DMS153 (cell line): ENCODE measurements at regions not wholly inside any gene's neighbourhood (a gene's known extent, or its start where the extent isn't known, plus 50 kb on each side); places are given as distances from the start of the nearest gene placed in this dataset.

ENCODE experiments used
- DNase-seq: peaks from one replicate; lab custom pipeline; 2025; lab: John Stamatoyannopoulos, UW

DNA sequence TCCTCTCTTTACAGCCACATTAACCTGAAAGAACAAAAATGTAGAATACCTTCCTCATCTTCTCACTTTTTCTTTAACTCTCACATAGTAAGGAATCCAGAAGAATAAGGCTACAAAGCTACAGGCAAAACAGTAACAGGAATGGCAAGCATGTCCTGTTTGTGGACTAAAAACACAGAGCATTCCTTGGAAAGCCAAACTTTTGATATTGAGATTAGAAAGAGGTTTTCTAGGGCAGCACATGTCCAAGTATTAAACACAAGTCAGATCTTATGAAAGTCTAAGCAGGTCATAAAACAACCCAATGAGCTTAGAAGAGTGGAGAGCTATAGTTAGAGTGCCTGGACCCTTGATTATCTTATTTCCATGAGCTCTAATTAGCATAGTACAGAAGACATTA, 58.2 kb upstream of the FAM9C start:
- DNase-seq = no peak

DNA sequence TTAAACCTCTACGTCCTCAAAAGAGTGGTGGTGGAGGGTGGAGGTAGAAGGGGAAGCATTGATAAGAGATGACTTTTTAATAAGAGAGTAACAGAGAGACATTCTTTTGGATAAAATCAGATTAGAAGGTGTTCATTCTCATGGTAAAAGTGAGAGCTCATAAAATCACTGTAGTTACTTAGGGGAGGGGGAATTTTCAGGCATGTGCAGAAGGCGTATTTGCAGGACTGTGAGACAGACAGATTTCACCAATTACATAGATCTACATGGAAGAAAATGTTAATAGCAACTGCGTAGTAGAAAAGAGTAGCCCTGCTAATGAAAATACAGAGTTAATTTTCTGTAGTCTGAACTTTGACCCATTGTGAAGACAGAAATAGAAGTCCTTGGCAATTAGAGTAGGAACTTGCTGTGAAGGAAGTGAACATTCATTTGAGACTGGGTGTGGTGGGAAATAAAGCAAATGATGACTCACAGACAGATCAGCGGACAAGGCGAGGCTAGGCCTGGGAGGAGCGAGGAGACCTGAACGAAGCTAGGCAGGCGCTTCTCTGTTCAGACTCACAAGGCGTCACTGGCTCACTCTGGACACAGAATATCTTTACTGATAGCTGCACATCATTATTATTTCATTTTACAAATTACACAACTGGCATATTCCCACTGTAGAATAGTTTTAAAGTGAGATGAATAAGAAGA, 57.2 kb upstream of the FAM9C start:
- no peak for DNase-seq

DNA sequence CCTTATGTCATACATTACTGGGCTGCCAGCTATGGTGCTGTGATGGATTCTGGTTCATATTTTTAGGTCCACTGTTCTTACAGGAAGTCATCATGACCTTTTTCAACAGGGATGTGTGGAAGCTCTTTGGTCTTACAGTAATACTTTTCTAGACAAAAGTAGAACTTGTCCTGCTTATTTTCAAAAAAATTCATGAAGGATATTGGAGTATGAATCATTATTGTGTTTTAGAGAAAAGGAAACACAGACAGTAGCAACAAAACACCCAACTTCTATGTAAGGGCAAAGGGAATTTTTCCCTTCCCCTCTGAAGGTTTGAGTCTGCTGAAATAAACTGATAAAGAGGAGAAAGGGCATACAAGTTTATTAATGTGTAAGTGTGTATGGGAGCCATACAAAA, 54.7 kb upstream of the FAM9C start:
- no peak for DNase-seq

DNA sequence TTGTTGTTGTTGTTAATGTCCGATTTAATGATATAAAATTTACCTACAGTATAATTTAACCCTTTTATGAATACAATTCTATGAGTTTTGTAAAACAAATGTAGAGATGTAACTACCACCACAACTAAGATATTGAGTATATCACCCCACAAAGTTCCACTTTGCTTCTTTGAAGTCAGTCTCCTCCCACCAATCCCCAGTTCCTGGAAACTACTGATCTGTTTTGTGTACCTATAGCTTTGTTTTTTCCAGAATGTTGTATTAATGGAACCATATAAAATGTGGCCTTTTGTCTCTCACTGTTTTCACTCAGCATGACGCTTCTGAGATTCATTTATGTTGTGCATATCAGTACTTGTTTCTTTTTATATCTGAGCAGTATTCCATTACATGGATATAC, 52.3 kb upstream of the FAM9C start:
- no peak for DNase-seq

DNA sequence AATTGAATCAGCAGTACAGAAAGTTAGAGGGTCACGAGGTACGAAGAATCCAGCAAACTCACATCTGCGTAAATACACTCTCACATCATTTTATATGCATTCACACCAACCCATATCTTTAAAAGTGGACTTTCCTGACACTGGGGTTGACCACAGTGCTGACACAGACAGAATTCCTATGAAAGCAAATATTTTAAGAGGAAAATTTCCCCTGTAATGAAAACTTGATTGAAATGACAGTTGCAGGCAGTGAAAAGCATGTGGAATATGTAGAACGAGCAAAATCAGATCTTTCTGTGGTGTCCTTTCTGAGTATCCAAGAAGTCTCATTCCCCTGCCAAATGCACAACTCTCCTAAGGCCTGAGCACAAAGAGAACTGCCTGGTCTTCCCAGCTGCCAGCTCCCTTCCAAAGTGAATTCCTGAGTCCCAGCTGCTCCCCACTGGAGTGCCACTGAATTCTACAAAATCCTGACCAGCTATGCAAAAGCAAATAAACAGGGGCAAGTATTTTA, 50.5 kb upstream of the FAM9C start:
- DNase-seq = no peak

DNA sequence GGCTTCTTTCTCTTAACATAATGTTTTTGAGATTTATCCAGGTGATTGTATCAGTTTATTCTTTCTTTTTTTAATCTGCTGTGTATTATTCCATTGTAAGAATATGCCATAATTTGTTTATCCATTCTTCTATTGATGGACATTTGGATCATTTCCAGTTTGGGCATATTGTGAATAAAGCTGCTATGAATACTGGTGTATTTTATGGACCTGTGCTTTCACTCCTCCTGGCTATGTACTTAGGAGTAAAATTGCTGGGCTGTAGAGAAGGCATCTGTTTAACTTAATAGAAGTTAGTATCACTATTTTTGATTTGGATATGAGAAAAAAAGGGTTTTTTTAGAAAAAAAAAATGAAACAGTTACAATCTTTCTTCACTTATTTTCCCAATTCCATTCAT, 50.0 kb upstream of the FAM9C start:
- no peak for DNase-seq
